H1 (cell line): ENCODE measurements at regions not wholly inside any gene's neighbourhood (a gene's known extent, or its start where the extent isn't known, plus 50 kb on each side); places are given as distances from the start of the nearest gene placed in this dataset.

Experiments used
- EP300 ChIP-seq, 2 experiments: IDR thresholded peaks; 1 replicate in 1 of 2; 2 replicates in 1 of 2; pipeline ENCODE4 v1.6.1; 2011 to 2012; ENCODE audit warnings: low read depth in 2 of 2, low read length in 2 of 2, mild to moderate bottlenecking in 2 of 2, borderline replicate concordance in 1 of 2, inconsistent platforms in 1 of 2, moderate library complexity in 1 of 2
- RNF2 ChIP-seq: fragments of 200-900, 300-1000 bp; sonication (generic); IDR thresholded peaks from 2 replicates; pipeline ENCODE4 v1.7.1; 2016; ENCODE audit warnings: borderline replicate concordance, low read depth, mild to moderate bottlenecking, antibody characterized with exemption, low read length; ENCODE audit not compliant: poor library complexity, severe bottlenecking; ENCODE audit errors: missing control alignments

DNA sequence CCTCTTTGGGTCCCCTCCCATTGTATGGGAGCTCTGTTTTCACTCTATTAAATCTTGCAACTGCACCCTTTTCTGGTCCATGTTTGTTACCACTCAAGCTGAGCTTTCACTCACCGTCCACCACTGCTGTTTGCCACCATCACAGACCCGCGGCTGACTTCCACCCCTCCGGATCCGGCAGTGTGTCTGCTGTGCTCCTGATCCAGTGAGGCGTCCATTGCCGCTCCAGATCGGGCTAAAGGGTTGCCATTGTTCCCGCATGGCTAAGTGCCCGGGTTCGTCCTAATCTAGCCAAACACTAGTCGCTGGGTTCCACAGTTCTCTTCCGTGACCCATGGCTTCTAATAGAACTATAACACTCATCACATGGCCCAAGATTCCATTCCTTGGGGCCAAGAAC, 157.2 kb downstream of the SEC16B start (continued):
- TF ChIP-seq RNF2 (no peak), EP300 (IDR thresholded peaks at IDR 0.05; ENCODE audit: borderline replicate concordance in 1 of 2, low read depth in 2 of 2, low read length in 2 of 2) (no peak)
